Brain microvascular endothelial cell (primary cell): ENCODE measurements at regions not wholly inside any gene's neighbourhood (a gene's known extent, or its start where the extent isn't known, plus 50 kb on each side); places are given as distances from the start of the nearest gene placed in this dataset.

Source experiments
- DNase-seq: peaks from one replicate; pipeline ENCODE4 v3.0.0-alpha.2; 2020
- H3K27ac ChIP-seq: fragments of 250-450 bp; sonication (Bioruptor Pico); 2 replicates; pipeline ENCODE4 v1.5.1; 2020; ENCODE audit warnings: mild to moderate bottlenecking, moderate library complexity
- H3K27me3 ChIP-seq: fragments of 250-450 bp; sonication (Bioruptor Pico); replicated peaks from 2 replicates; pipeline ENCODE4 v1.5.1; 2020; ENCODE audit warnings: mild to moderate bottlenecking
- H3K36me3 ChIP-seq: fragments of 250-450 bp; sonication (Bioruptor Pico); replicated peaks from 2 replicates; pipeline ENCODE4 v1.5.1; 2020; ENCODE audit warnings: mild to moderate bottlenecking
- H3K4me3 ChIP-seq: 2 replicates; pipeline ENCODE4 v1.5.1; 2011; ENCODE audit warnings: low read depth, mild to moderate bottlenecking, control low read depth, low read length, moderate library complexity
- CTCF ChIP-seq: IDR thresholded peaks from 2 replicates; pipeline ENCODE4 v1.5.1; 2011; ENCODE audit warnings: low read depth, mild to moderate bottlenecking, moderate library complexity, low read length, control low read depth, inconsistent platforms; ENCODE audit errors: missing control alignments
- in situ Hi-C: cut with HindIII; loops from 2 replicates; pipeline ENCODE4 v1.10.0; 2017; ENCODE audit warnings: low sequenced_read_pairs, low pct_ligation_motif_present

GRCh38 chr7:21269021-21269420, 158.9 kb upstream of the SP4 start:
- Histone ChIP-seq H3K27ac (no peak overlapping the region), H3K4me3 (no peak overlapping the region), H3K36me3 (no peaks in the 10 kb centered on the region), H3K27me3 (no peaks in the 10 kb centered on the region)
- in situ Hi-C loops: no loop called here
- no peak for DNase-seq
- no peak for TF ChIP-seq CTCF

- H3K27me3 ChIP-seq: no peaks in the 10 kb centered on the region
- no peak overlapping the region for H3K4me3 ChIP-seq
- in situ Hi-C loops: no loop called here
- DNase-seq: no peak
- no peak overlapping the region for H3K27ac ChIP-seq
- TF ChIP-seq CTCF: no peak
- no peaks in the 10 kb centered on the region for H3K36me3 ChIP-seq
These were observed 151.3 kb upstream of the SP4 start for GRCh38 chr7:21276471-21277035.

GRCh38 chr7:21278944-21279343, 148.9 kb upstream of the SP4 start:
- no peak for DNase-seq
- Histone ChIP-seq H3K36me3 (no peaks in the 10 kb centered on the region), H3K27me3 (no peaks in the 10 kb centered on the region), H3K4me3 (no peak overlapping the region), H3K27ac (no peak overlapping the region)
- no peak for TF ChIP-seq CTCF
- in situ Hi-C loops: no loop called here

DNA sequence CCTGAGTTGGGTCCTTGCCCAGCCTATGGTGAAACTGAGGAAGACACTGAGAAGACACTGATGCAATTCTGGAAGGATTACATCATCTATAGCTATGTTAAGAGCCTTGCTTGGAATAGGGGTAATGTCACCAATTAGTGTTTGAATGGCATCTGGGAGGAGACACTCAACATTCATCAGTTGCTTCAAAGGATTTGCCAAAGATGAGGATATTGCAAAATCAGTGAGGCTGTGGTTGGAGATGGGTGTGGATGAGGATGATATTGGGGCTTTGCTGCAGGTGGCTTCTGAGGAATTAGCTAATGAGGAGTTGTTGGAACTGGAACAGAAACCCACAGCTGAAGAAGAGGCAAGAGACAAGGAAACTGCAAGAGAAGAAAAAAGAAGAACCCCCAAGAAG, 146.7 kb upstream of the SP4 start:
- no peak overlapping the region for H3K4me3 ChIP-seq
- H3K36me3 ChIP-seq: no peaks in the 10 kb centered on the region
- TF ChIP-seq CTCF: no peak
- no peaks in the 10 kb centered on the region for H3K27me3 ChIP-seq
- in situ Hi-C loops: no loop called here
- H3K27ac ChIP-seq: no peak overlapping the region
- DNase-seq: no peak

GRCh38 chr7:21293771-21294170, 134.1 kb upstream of the SP4 start:
- H3K4me3 ChIP-seq: no peak overlapping the region
- TF ChIP-seq CTCF: no peak
- DNase-seq: no peak
- no peaks in the 10 kb centered on the region for H3K36me3 ChIP-seq
- no peaks in the 10 kb centered on the region for H3K27me3 ChIP-seq
- in situ Hi-C loops: no loop called here
- no peak overlapping the region for H3K27ac ChIP-seq

GRCh38 chr7:21299766-21300165, 128.1 kb upstream of the SP4 start:
- Histone ChIP-seq H3K27me3 (no peaks in the 10 kb centered on the region), H3K4me3 (no peak overlapping the region), H3K36me3 (no peaks in the 10 kb centered on the region), H3K27ac (no peak overlapping the region)
- TF ChIP-seq CTCF: no peak
- DNase-seq: no peak
- in situ Hi-C loops: no loop called here
